ENCODE measurements at regions not wholly inside any gene's neighbourhood (a gene's known extent, or its start where the extent isn't known, plus 50 kb on each side); places are given as distances from the start of the nearest gene placed in this dataset.

GRCh38 chr13:80437231-80437630, 96.3 kb upstream of the SPRY2 start:
- POLR2A ChIA-PET, result interaction anchor here (0.9 to 2.0 kb wide), 13 partner anchors 8 to 80 kb away, joined by 3 to 11 read pairs (median 4); no protein-coding TSS in a partner anchor
- BruUV-seq (replicated peaks), result no TSS peak
- Histone ChIP-seq H3K4me1 (ENCODE audit: control insufficient read depth, insufficient read depth, low read length) (no peaks in the 10 kb centered on the region), H3K9ac (ENCODE audit: control insufficient read depth, insufficient read depth, low read length) (no peak overlapping the region), H4K20me1 (ENCODE audit: control insufficient read depth, insufficient read depth) (no peaks in the 10 kb centered on the region), H2AFZ (ENCODE audit: control insufficient read depth, low read depth, low read length) (no peak overlapping the region), H3K27me3 (replicated peaks in 1 of 2; ENCODE audit: control insufficient read depth in 2 of 2, insufficient read depth in 2 of 2, low read length in 1 of 2) (no peaks in the 10 kb centered on the region), H3K79me2 (ENCODE audit: control insufficient read depth, insufficient read depth, low read length) (no peaks in the 10 kb centered on the region), H3K4me3 (no peak overlapping the region), H3K36me3 (ENCODE audit: control insufficient read depth in 2 of 2, insufficient read depth in 2 of 2, low read length in 1 of 2) (no peaks in the 10 kb centered on the region), H3K4me2 (ENCODE audit: control insufficient read depth, insufficient read depth) (no peak overlapping the region), H3K27ac (ENCODE audit: control insufficient read depth, insufficient read depth) (no peak overlapping the region), H3K9me3 (replicated peaks; ENCODE audit: control insufficient read depth, insufficient read depth, low read length) (no peaks in the 10 kb centered on the region)
- RAD21 ChIA-PET (ENCODE audit: unreplicated experiment), result interaction anchor here (0.9 to 2.7 kb wide), 18 partner anchors 11 to 581 kb away, joined by 3 to 27 read pairs (median 4); no protein-coding TSS in a partner anchor
- CTCF ChIA-PET, result interaction anchor here (1.0 to 2.9 kb wide), 14 partner anchors 10 to 581 kb away, joined by 3 to 12 read pairs (median 4); no protein-coding TSS in a partner anchor
- FAIRE-seq (no peak), ATAC-seq (no peak), DNase-seq (ENCODE audit: low read depth, low spot score) (no peak)
- intact Hi-C loops (cut with micrococcal nuclease; ENCODE audit: unreplicated experiment), result no loop called here
- TF ChIP-seq CTCF (IDR thresholded peaks at IDR 0.05 in 2 of 3, conservative IDR thresholded peaks at IDR 0.05 in 1 of 3; ENCODE audit: control insufficient read depth in 2 of 3, extremely low read depth in 1 of 3, insufficient read depth in 1 of 3, low read depth in 3 of 3, low read length in 3 of 3) (no peak), ATF7 (IDR thresholded peaks at IDR 0.05; ENCODE audit: low read depth) (no peak), MEF2A (IDR thresholded peaks at IDR 0.05; ENCODE audit: insufficient read depth, low read depth, low read length) (no peak), STAT3 (IDR thresholded peaks at IDR 0.05; ENCODE audit: low read depth, low read length) (no peak), RELB (IDR thresholded peaks at IDR 0.05; ENCODE audit: low read depth) (no peak), POLR2A (IDR thresholded peaks at IDR 0.05; ENCODE audit: low read depth, low read length) (no peak), KDM1A (IDR thresholded peaks at IDR 0.05; ENCODE audit: borderline replicate concordance) (no peak), SREBF2 (IDR thresholded peaks at IDR 0.05; ENCODE audit: low read length) (no peak), POLR2AphosphoS2 (IDR thresholded peaks at IDR 0.05; ENCODE audit: low read depth, low read length) (no peak), PML (IDR thresholded peaks at IDR 0.05; ENCODE audit: low read length) (no peak), E2F4 (IDR thresholded peaks at IDR 0.05; ENCODE audit: low read depth, low read length) (no peak), USF2 (IDR thresholded peaks at IDR 0.05; ENCODE audit: borderline replicate concordance, low read depth, low read length) (no peak), YY1 (IDR thresholded peaks at IDR 0.05; ENCODE audit: low read depth, low read length) (no peak), PAX5 (IDR thresholded peaks at IDR 0.05; ENCODE audit: borderline replicate concordance, low read depth, low read length) (no peak), ZNF622 (IDR thresholded peaks at IDR 0.05) (no peak)
- 0% methylated on average over 1 of the region's 1 CpG for WGBS (ENCODE audit: insufficient coverage, insufficient replicate concordance, low lambda C conversion rate, missing lambda C conversion rate)
- SMC1A ChIA-PET (ENCODE audit: uncharacterized antibody, unreplicated experiment), result interaction anchor here (0.6 to 34.7 kb wide), 19 partner anchors 8 to 883 kb away, joined by 3 to 707 read pairs (median 8); no protein-coding TSS in a partner anchor
- in situ Hi-C loops (cut with MboI), result no loop called here

All from GM12878 (cell line).